ENCODE measurements at regions not wholly inside any gene's neighbourhood (a gene's known extent, or its start where the extent isn't known, plus 50 kb on each side); places are given as distances from the start of the nearest gene placed in this dataset.

- TF ChIP-seq CTCF (IDR thresholded peaks at IDR 0.05) (no peak), EP300 (IDR thresholded peaks at IDR 0.05; ENCODE audit: low read depth) (no peak), POLR2A (IDR thresholded peaks at IDR 0.05) (no peak), POLR2AphosphoS5 (IDR thresholded peaks at IDR 0.05) (no peak)
These were observed 171.5 kb downstream of the ZMAT3 start for GRCh38 chr3:178900029-178900646.

Data from transverse colon (tissue), 4 donors.